PC-9 (cell line): ENCODE measurements at regions not wholly inside any gene's neighbourhood (a gene's known extent, or its start where the extent isn't known, plus 50 kb on each side); places are given as distances from the start of the nearest gene placed in this dataset.

Source experiments
- EZH2 ChIP-seq: fragments of 200-600 bp; sonication (generic); IDR thresholded peaks from 2 replicates; pipeline ENCODE4 v1.8.0; 2017; ENCODE audit warnings: antibody characterized with exemption, low read depth
- TF ChIP-seq, protein P1 (sequence below): fragments of 200-600 bp; sonication (generic); conservative IDR thresholded peaks from 2 replicates; pipeline ENCODE4 v1.6.1; 2017; ENCODE audit warnings: mixed run types, antibody characterized with exemption, mild to moderate bottlenecking, moderate library complexity

- TF ChIP-seq, protein P1, sequence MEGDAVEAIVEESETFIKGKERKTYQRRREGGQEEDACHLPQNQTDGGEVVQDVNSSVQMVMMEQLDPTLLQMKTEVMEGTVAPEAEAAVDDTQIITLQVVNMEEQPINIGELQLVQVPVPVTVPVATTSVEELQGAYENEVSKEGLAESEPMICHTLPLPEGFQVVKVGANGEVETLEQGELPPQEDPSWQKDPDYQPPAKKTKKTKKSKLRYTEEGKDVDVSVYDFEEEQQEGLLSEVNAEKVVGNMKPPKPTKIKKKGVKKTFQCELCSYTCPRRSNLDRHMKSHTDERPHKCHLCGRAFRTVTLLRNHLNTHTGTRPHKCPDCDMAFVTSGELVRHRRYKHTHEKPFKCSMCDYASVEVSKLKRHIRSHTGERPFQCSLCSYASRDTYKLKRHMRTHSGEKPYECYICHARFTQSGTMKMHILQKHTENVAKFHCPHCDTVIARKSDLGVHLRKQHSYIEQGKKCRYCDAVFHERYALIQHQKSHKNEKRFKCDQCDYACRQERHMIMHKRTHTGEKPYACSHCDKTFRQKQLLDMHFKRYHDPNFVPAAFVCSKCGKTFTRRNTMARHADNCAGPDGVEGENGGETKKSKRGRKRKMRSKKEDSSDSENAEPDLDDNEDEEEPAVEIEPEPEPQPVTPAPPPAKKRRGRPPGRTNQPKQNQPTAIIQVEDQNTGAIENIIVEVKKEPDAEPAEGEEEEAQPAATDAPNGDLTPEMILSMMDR: no peak
- TF ChIP-seq EZH2: no peak
These were observed 986.1 kb downstream of the ADGRL2 start for GRCh38 chr1:82786883-82787282.
